ENCODE measurements at regions not wholly inside any gene's neighbourhood (a gene's known extent, or its start where the extent isn't known, plus 50 kb on each side); places are given as distances from the start of the nearest gene placed in this dataset.

- DNase-seq = no peak
Observed at GRCh38 chr1:117812869-117813511, 116.4 kb downstream of the GDAP2 start.
